Limb (tissue), 2 donors: ENCODE measurements at regions not wholly inside any gene's neighbourhood (a gene's known extent, or its start where the extent isn't known, plus 50 kb on each side); places are given as distances from the start of the nearest gene placed in this dataset.
"Not testable (repeated sequence)": the region's sequence is repeated elsewhere in the genome, so short reads cannot be mapped to it uniquely, and the experiment has no call there.

Experiments used
- DNase-seq, 2 donors: peaks; one replicate each; pipeline ENCODE4 v3.0.0-alpha.2; 2016; ENCODE audit errors: extremely low spot score in 2 of 2

- DNase-seq, result no peak
Measured at GRCh38 chr5:36389245-36389644, 87.5 kb upstream of the RANBP3L start.

- no peak for DNase-seq
Measured at GRCh38 chr5:36390640-36391039, 88.9 kb upstream of the RANBP3L start.

- DNase-seq, result no peak
Measured at GRCh38 chr5:36392186-36392585, 90.5 kb upstream of the RANBP3L start.

GRCh38 chr5:36392818-36393217, 91.1 kb upstream of the RANBP3L start:
- no peak for DNase-seq

- no peak for DNase-seq
Measured at GRCh38 chr5:36393656-36394428, 92.1 kb upstream of the RANBP3L start.

GRCh38 chr5:36395260-36395659, 93.6 kb upstream of the RANBP3L start:
- no peak for DNase-seq

GRCh38 chr5:36395947-36396346, 94.2 kb upstream of the RANBP3L start:
- DNase-seq, result not testable (repeated sequence)

- no peak for DNase-seq
Measured at GRCh38 chr5:36396640-36397039, 94.9 kb upstream of the RANBP3L start.

GRCh38 chr5:36397901-36398536, 96.3 kb upstream of the RANBP3L start:
- peak in 1 of 2 donors; percentile 76 for DNase-seq

- DNase-seq, result no peak
Measured at GRCh38 chr5:36402512-36402906, 100.8 kb upstream of the RANBP3L start.

GRCh38 chr5:36403632-36404311, 102.1 kb upstream of the RANBP3L start:
- no peak for DNase-seq

- DNase-seq, result no peak
Measured at GRCh38 chr5:36406023-36406422, 104.3 kb upstream of the RANBP3L start.

- no peak for DNase-seq
Measured at GRCh38 chr5:36407396-36407795, 105.7 kb upstream of the RANBP3L start.

- not testable (repeated sequence) for DNase-seq
Measured at GRCh38 chr5:36409711-36410110, 108.0 kb upstream of the RANBP3L start.

GRCh38 chr5:36410672-36411071, 109.0 kb upstream of the RANBP3L start:
- DNase-seq, result not testable (repeated sequence)

GRCh38 chr5:36414869-36415282, 113.2 kb upstream of the RANBP3L start:
- DNase-seq, result peak in 1 of 2 donors; percentile 70

GRCh38 chr5:36416605-36417004, 114.9 kb upstream of the RANBP3L start:
- no peak for DNase-seq

- DNase-seq, result no peak
Measured at GRCh38 chr5:36417221-36417620, 115.5 kb upstream of the RANBP3L start.

- no peak for DNase-seq
Measured at GRCh38 chr5:36417668-36418067, 116.0 kb upstream of the RANBP3L start.

- DNase-seq, result no peak
Measured at GRCh38 chr5:36418152-36418979, 116.7 kb upstream of the RANBP3L start.

GRCh38 chr5:36421256-36421655, 119.6 kb upstream of the RANBP3L start:
- DNase-seq, result no peak

GRCh38 chr5:36422952-36423351, 121.2 kb upstream of the RANBP3L start:
- no peak for DNase-seq
